ENCODE measurements at regions not wholly inside any gene's neighbourhood (a gene's known extent, or its start where the extent isn't known, plus 50 kb on each side); places are given as distances from the start of the nearest gene placed in this dataset.

- peak; percentile 30 for DNase-seq
- Mint-ChIP-seq H3K9me3 (peaks cover 16% of the 10 kb centered on the region), H3K27ac (no peak overlapping the region), H3K4me3 (no peak overlapping the region), H3K4me1 (peaks cover 14% of the 10 kb centered on the region), H3K27me3 (ENCODE audit: insufficient read depth) (peaks cover 5% of the 10 kb centered on the region), H3K36me3 (ENCODE audit: low read depth) (peaks cover 4% of the 10 kb centered on the region)
- WGBS, 2 experiments (ENCODE audit: insufficient coverage in 1 of 2, insufficient read length in 1 of 2): 91 to 94% methylated on average over 13 to 22 of the region's 22 CpGs
- Histone ChIP-seq H3K27ac (ENCODE audit: low read depth, low read length) (no peak overlapping the region), H3K9me3 (ENCODE audit: control insufficient read depth, low read length) (no peaks in the 10 kb centered on the region), H3K4me1 (ENCODE audit: control insufficient read depth, insufficient read depth, low read length) (peaks cover 13% of the 10 kb centered on the region), H3K27me3 (ENCODE audit: control insufficient read depth, insufficient read depth, low read length, poor library complexity, severe bottlenecking) (no peaks in the 10 kb centered on the region), H3K4me3 (ENCODE audit: low read length) (no peak overlapping the region), H3K36me3 (ENCODE audit: control insufficient read depth, insufficient read depth, low read length) (no peaks in the 10 kb centered on the region), H3K9ac (ENCODE audit: extremely low read depth, low read length, poor library complexity, severe bottlenecking) (no peak overlapping the region)
- no peak for TF ChIP-seq CTCF (conservative IDR thresholded peaks at IDR 0.05)
Observed at GRCh38 chr6:168182908-168183612, 104.0 kb upstream of the FRMD1 start.

DNA sequence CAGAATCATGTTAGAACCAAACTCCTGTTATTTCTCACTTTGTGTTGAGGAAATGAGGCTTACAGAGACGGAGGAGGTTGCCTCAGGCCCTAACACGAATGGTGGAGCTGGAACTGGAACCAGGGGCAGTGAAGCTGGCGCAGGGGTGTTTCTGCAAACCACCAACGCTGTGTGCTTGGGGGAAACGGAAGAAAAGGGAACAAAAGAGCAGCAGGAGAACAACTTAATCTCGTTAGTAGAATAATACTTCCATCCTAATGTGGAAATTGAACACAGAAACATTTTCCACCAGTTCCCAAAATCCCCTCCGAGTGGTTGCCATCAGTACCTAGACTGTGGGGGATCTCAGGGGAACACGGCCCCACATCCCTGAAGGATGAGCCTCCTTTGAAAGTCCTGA, 103.4 kb upstream of the FRMD1 start:
- Mint-ChIP-seq H3K9me3 (peaks cover 16% of the 10 kb centered on the region), H3K4me1 (peaks cover 14% of the 10 kb centered on the region), H3K27me3 (ENCODE audit: insufficient read depth) (peaks cover 7% of the 10 kb centered on the region), H3K27ac (no peak overlapping the region), H3K36me3 (ENCODE audit: low read depth) (peaks cover 4% of the 10 kb centered on the region), H3K4me3 (no peak overlapping the region)
- peaks cover 13% of the 10 kb centered on the region for H3K4me1 ChIP-seq (ENCODE audit: control insufficient read depth, insufficient read depth, low read length)
- DNase-seq: peak; percentile 34
- no peak overlapping the region for H3K27ac ChIP-seq (ENCODE audit: low read depth, low read length)
- H3K9me3 ChIP-seq (ENCODE audit: control insufficient read depth, low read length): no peaks in the 10 kb centered on the region
- H3K9ac ChIP-seq (ENCODE audit: extremely low read depth, low read length, poor library complexity, severe bottlenecking): no peak overlapping the region
- TF ChIP-seq CTCF (conservative IDR thresholded peaks at IDR 0.05): no peak
- H3K36me3 ChIP-seq (ENCODE audit: control insufficient read depth, insufficient read depth, low read length): no peaks in the 10 kb centered on the region
- WGBS, 2 experiments (ENCODE audit: insufficient coverage in 1 of 2, insufficient read length in 1 of 2): 75 to 76% methylated on average over 3 to 8 of the region's 8 CpGs
- H3K4me3 ChIP-seq (ENCODE audit: low read length): no peak overlapping the region
- H3K27me3 ChIP-seq (ENCODE audit: control insufficient read depth, insufficient read depth, low read length, poor library complexity, severe bottlenecking): no peaks in the 10 kb centered on the region

DNA sequence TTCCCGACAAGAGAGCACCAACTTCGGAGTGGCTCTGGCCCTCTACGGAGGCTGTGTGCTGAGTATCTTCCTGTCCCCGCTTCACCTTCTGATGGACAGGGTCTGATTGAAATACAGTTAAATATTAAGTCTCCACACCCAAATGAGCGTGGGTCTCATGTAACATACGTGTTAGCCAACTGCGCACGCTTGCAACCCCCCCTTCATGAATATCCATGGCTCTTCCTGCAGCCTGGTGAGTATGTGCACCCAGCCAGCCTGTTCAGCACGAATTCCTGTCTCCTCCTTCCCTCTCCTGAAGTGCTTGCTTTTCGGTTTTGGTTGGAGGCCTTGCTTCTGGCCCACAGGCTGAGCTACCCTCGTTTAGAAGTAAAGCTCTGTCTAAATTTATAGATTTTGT, 102.9 kb upstream of the FRMD1 start:
- H3K27ac ChIP-seq (ENCODE audit: low read depth, low read length): no peak overlapping the region

More for the DNA sequence above, 102.9 kb upstream of the FRMD1 start:
- H3K27ac Mint-ChIP-seq: no peak overlapping the region
- Histone ChIP-seq H3K9me3 (ENCODE audit: control insufficient read depth, low read length) (no peaks in the 10 kb centered on the region), H3K4me1 (ENCODE audit: control insufficient read depth, insufficient read depth, low read length) (peaks cover 13% of the 10 kb centered on the region), H3K36me3 (ENCODE audit: control insufficient read depth, insufficient read depth, low read length) (no peaks in the 10 kb centered on the region), H3K27me3 (ENCODE audit: control insufficient read depth, insufficient read depth, low read length, poor library complexity, severe bottlenecking) (no peaks in the 10 kb centered on the region), H3K4me3 (ENCODE audit: low read length) (no peak overlapping the region), H3K9ac (ENCODE audit: extremely low read depth, low read length, poor library complexity, severe bottlenecking) (no peak overlapping the region)
- DNase-seq: peak; percentile 42
- H3K9me3 Mint-ChIP-seq: peaks cover 13% of the 10 kb centered on the region
- H3K4me1 Mint-ChIP-seq: peaks cover 14% of the 10 kb centered on the region
- peaks cover 7% of the 10 kb centered on the region for H3K27me3 Mint-ChIP-seq (ENCODE audit: insufficient read depth)
- no peak overlapping the region for H3K4me3 Mint-ChIP-seq
- peaks cover 3% of the 10 kb centered on the region for H3K36me3 Mint-ChIP-seq (ENCODE audit: low read depth)
- WGBS, 2 experiments (ENCODE audit: insufficient coverage in 1 of 2, insufficient read length in 1 of 2): 91 to 95% methylated on average over 10 to 11 of the region's 11 CpGs
- TF ChIP-seq CTCF (conservative IDR thresholded peaks at IDR 0.05): no peak

Data from endodermal cell (in vitro differentiated cells).